ENCODE measurements at regions not wholly inside any gene's neighbourhood (a gene's known extent, or its start where the extent isn't known, plus 50 kb on each side); places are given as distances from the start of the nearest gene placed in this dataset.

- TF ChIP-seq POLR2A (IDR thresholded peaks at IDR 0.05) (no peak), CTCF (IDR thresholded peaks at IDR 0.05) (no peak)
- H3K4me1 ChIP-seq, result no peaks in the 10 kb centered on the region
- no peak overlapping the region for H3K4me3 ChIP-seq
- H3K27ac ChIP-seq, result no peak overlapping the region
- WGBS (ENCODE audit: insufficient coverage, low coverage, low lambda C conversion rate, missing lambda C conversion rate), result 100% methylated on average over 1 of the region's 1 CpG
- intact Hi-C loops (cut with DNase I), result no loop called here
- ATAC-seq, result no peak
- H3K27me3 ChIP-seq, result no peaks in the 10 kb centered on the region
- H3K9me3 ChIP-seq, result no peaks in the 10 kb centered on the region
- no peak for DNase-seq
- no peaks in the 10 kb centered on the region for H3K36me3 ChIP-seq
Observed at GRCh38 chr3:1552831-1553230, 460.0 kb downstream of the CNTN6 start.

- no peak for ATAC-seq
- intact Hi-C loops (cut with DNase I), result no loop called here
- Histone ChIP-seq H3K27me3 (no peaks in the 10 kb centered on the region), H3K9me3 (no peaks in the 10 kb centered on the region), H3K27ac (no peak overlapping the region), H3K4me1 (no peaks in the 10 kb centered on the region), H3K36me3 (no peaks in the 10 kb centered on the region), H3K4me3 (no peak overlapping the region)
- DNase-seq, result no peak
- 78% methylated on average over 3 of the region's 3 CpGs for WGBS (ENCODE audit: insufficient coverage, low coverage, low lambda C conversion rate, missing lambda C conversion rate)
- TF ChIP-seq POLR2A (IDR thresholded peaks at IDR 0.05) (no peak), CTCF (IDR thresholded peaks at IDR 0.05) (no peak)
Observed at GRCh38 chr3:1561427-1561826, 468.6 kb downstream of the CNTN6 start.

- no peaks in the 10 kb centered on the region for H3K4me1 ChIP-seq
- no peak for TF ChIP-seq CTCF (IDR thresholded peaks at IDR 0.05)
- no peak for TF ChIP-seq POLR2A (IDR thresholded peaks at IDR 0.05)
- H3K9me3 ChIP-seq, result no peaks in the 10 kb centered on the region
- no peak overlapping the region for H3K4me3 ChIP-seq
- no peaks in the 10 kb centered on the region for H3K36me3 ChIP-seq
- H3K27ac ChIP-seq, result no peak overlapping the region
- intact Hi-C loops (cut with DNase I), result no loop called here
- DNase-seq (no peak), ATAC-seq (no peak)
- H3K27me3 ChIP-seq, result no peaks in the 10 kb centered on the region
Observed at GRCh38 chr3:1571736-1572135, 478.9 kb downstream of the CNTN6 start.

GRCh38 chr3:1576047-1576446 is 483.2 kb downstream of the CNTN6 start:
- no peak for TF ChIP-seq CTCF (IDR thresholded peaks at IDR 0.05)
- no peak for TF ChIP-seq POLR2A (IDR thresholded peaks at IDR 0.05)
- Histone ChIP-seq H3K9me3 (no peaks in the 10 kb centered on the region), H3K4me1 (no peaks in the 10 kb centered on the region), H3K27ac (no peak overlapping the region), H3K27me3 (no peaks in the 10 kb centered on the region), H3K4me3 (no peak overlapping the region), H3K36me3 (no peaks in the 10 kb centered on the region)
- no peak for ATAC-seq
- WGBS (ENCODE audit: insufficient coverage, low coverage, low lambda C conversion rate, missing lambda C conversion rate), result 36% methylated on average over 3 of the region's 3 CpGs
- no peak for DNase-seq
- intact Hi-C loops (cut with DNase I), result no loop called here

GRCh38 chr3:1578124-1578806 is 485.4 kb downstream of the CNTN6 start:
- H3K4me1 ChIP-seq, result no peaks in the 10 kb centered on the region

More at GRCh38 chr3:1578124-1578806, 485.4 kb downstream of the CNTN6 start:
- TF ChIP-seq POLR2A (IDR thresholded peaks at IDR 0.05), result no peak
- no peak for TF ChIP-seq CTCF (IDR thresholded peaks at IDR 0.05)
- intact Hi-C loops (cut with DNase I), result no loop called here
- H3K27ac ChIP-seq, result no peak overlapping the region
- no peaks in the 10 kb centered on the region for H3K9me3 ChIP-seq
- ATAC-seq, result no peak
- H3K27me3 ChIP-seq, result no peaks in the 10 kb centered on the region
- H3K36me3 ChIP-seq, result no peaks in the 10 kb centered on the region
- DNase-seq, result no peak
- WGBS (ENCODE audit: insufficient coverage, low coverage, low lambda C conversion rate, missing lambda C conversion rate), result 38% methylated on average over 6 of the region's 6 CpGs
- H3K4me3 ChIP-seq, result no peak overlapping the region

All from right lobe of liver (tissue), 6 donors.